ENCODE measurements at regions not wholly inside any gene's neighbourhood (a gene's known extent, or its start where the extent isn't known, plus 50 kb on each side); places are given as distances from the start of the nearest gene placed in this dataset.

- no peak overlapping the region for H3K4me2 ChIP-seq (ENCODE audit: low read length)
- H4K20me1 ChIP-seq (ENCODE audit: insufficient read depth), result no peaks in the 10 kb centered on the region
- H3K79me2 ChIP-seq (replicated peaks; ENCODE audit: insufficient read depth, low read length), result no peaks in the 10 kb centered on the region
- no peak overlapping the region for H3K27ac ChIP-seq (ENCODE audit: low read length)
- H2AFZ ChIP-seq (ENCODE audit: low read depth, low read length), result no peak overlapping the region
- no peak for TF ChIP-seq REST (IDR thresholded peaks at IDR 0.05; ENCODE audit: borderline replicate concordance)
- TF ChIP-seq TAF1 (IDR thresholded peaks at IDR 0.05; ENCODE audit: low read depth), result no peak
- TF ChIP-seq EZH2 (IDR thresholded peaks at IDR 0.05; ENCODE audit: borderline replicate concordance, insufficient read depth, low read length, poor library complexity, severe bottlenecking), result no peak
- no peak for TF ChIP-seq MXI1 (conservative IDR thresholded peaks at IDR 0.05; ENCODE audit: poor library complexity, severe bottlenecking)
- no peak for TF ChIP-seq POLR2AphosphoS5 (IDR thresholded peaks at IDR 0.05)
- TF ChIP-seq CTCF (IDR thresholded peaks at IDR 0.05; ENCODE audit: poor library complexity, severe bottlenecking), result no peak
- TF ChIP-seq EP300 (conservative IDR thresholded peaks at IDR 0.05; ENCODE audit: poor library complexity, severe bottlenecking), result no peak
- no peak for TF ChIP-seq SMC3 (conservative IDR thresholded peaks at IDR 0.05; ENCODE audit: poor library complexity)
- no peak for TF ChIP-seq RAD21 (conservative IDR thresholded peaks at IDR 0.05)
- H3K9me3 ChIP-seq (ENCODE audit: low read length), result no peaks in the 10 kb centered on the region
- no peaks in the 10 kb centered on the region for H3K9me2 ChIP-seq (ENCODE audit: insufficient read depth, low read length)
- no peaks in the 10 kb centered on the region for H3K36me3 ChIP-seq (ENCODE audit: insufficient read depth, low read length)
- H3F3A ChIP-seq (ENCODE audit: insufficient read depth, low read length, poor library complexity, severe bottlenecking), result no peaks in the 10 kb centered on the region
- no peak overlapping the region for H3K9ac ChIP-seq (ENCODE audit: low read length)
- H3K4me3 ChIP-seq (ENCODE audit: low read length), result no peak overlapping the region
- no peaks in the 10 kb centered on the region for H3K27me3 ChIP-seq (ENCODE audit: insufficient read depth, low read depth, low read length)
Measured at GRCh38 chr3:166248784-166249183, 411.6 kb upstream of the BCHE start.

GRCh38 chr3:166243511-166243910, 406.3 kb upstream of the BCHE start:
- H3K9me2 ChIP-seq (ENCODE audit: insufficient read depth, low read length), result no peaks in the 10 kb centered on the region
- no peaks in the 10 kb centered on the region for H4K20me1 ChIP-seq (ENCODE audit: insufficient read depth)
- H3K9ac ChIP-seq (ENCODE audit: low read length), result no peak overlapping the region
- no peaks in the 10 kb centered on the region for H3F3A ChIP-seq (ENCODE audit: insufficient read depth, low read length, poor library complexity, severe bottlenecking)
- no peaks in the 10 kb centered on the region for H3K36me3 ChIP-seq (ENCODE audit: insufficient read depth, low read length)
- H3K9me3 ChIP-seq (ENCODE audit: low read length), result no peaks in the 10 kb centered on the region
- no peaks in the 10 kb centered on the region for H3K27me3 ChIP-seq (ENCODE audit: insufficient read depth, low read depth, low read length)
- TF ChIP-seq EZH2 (IDR thresholded peaks at IDR 0.05; ENCODE audit: borderline replicate concordance, insufficient read depth, low read length, poor library complexity, severe bottlenecking) (no peak), RAD21 (conservative IDR thresholded peaks at IDR 0.05) (no peak), POLR2AphosphoS5 (IDR thresholded peaks at IDR 0.05) (no peak), CTCF (IDR thresholded peaks at IDR 0.05; ENCODE audit: poor library complexity, severe bottlenecking) (no peak), MXI1 (conservative IDR thresholded peaks at IDR 0.05; ENCODE audit: poor library complexity, severe bottlenecking) (no peak), REST (IDR thresholded peaks at IDR 0.05; ENCODE audit: borderline replicate concordance) (no peak), EP300 (conservative IDR thresholded peaks at IDR 0.05; ENCODE audit: poor library complexity, severe bottlenecking) (no peak), TAF1 (IDR thresholded peaks at IDR 0.05; ENCODE audit: low read depth) (no peak), SMC3 (conservative IDR thresholded peaks at IDR 0.05; ENCODE audit: poor library complexity) (no peak)
- no peak overlapping the region for H3K27ac ChIP-seq (ENCODE audit: low read length)
- H2AFZ ChIP-seq (ENCODE audit: low read depth, low read length), result no peak overlapping the region
- no peak overlapping the region for H3K4me3 ChIP-seq (ENCODE audit: low read length)
- H3K4me2 ChIP-seq (ENCODE audit: low read length), result no peak overlapping the region
- H3K79me2 ChIP-seq (replicated peaks; ENCODE audit: insufficient read depth, low read length), result no peaks in the 10 kb centered on the region

All from neural cell (in vitro differentiated cells).